GM12873 (cell line): ENCODE measurements at regions not wholly inside any gene's neighbourhood (a gene's known extent, or its start where the extent isn't known, plus 50 kb on each side); places are given as distances from the start of the nearest gene placed in this dataset.

Experiments used
- TF ChIP-seq, protein P1 (sequence below): IDR thresholded peaks from 2 replicates; pipeline ENCODE4 v1.5.1; 2012; ENCODE audit warnings: low read depth, mild to moderate bottlenecking, moderate library complexity, low read length, control low read depth; ENCODE audit not compliant: insufficient read depth; ENCODE audit errors: missing control alignments

DNA sequence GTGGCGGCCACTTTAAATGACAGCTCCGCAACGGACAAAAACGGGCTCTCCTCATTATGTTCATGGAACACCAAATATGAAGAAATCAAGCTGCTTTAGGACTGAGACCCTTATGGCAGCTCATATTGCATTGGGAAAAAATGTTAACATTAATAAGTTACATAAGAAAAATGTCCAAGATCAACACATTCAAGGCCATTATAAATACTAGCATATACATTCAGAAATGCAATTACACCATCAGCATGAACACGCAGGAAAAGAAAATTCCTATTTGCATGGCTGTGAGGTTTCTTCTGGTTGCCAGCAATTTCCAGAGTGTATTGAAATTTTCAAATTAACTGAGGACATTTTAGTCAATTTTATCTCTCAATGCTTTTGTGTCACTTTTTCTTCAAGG, 374.1 kb upstream of the NRP1 start:
- TF ChIP-seq, protein P1, sequence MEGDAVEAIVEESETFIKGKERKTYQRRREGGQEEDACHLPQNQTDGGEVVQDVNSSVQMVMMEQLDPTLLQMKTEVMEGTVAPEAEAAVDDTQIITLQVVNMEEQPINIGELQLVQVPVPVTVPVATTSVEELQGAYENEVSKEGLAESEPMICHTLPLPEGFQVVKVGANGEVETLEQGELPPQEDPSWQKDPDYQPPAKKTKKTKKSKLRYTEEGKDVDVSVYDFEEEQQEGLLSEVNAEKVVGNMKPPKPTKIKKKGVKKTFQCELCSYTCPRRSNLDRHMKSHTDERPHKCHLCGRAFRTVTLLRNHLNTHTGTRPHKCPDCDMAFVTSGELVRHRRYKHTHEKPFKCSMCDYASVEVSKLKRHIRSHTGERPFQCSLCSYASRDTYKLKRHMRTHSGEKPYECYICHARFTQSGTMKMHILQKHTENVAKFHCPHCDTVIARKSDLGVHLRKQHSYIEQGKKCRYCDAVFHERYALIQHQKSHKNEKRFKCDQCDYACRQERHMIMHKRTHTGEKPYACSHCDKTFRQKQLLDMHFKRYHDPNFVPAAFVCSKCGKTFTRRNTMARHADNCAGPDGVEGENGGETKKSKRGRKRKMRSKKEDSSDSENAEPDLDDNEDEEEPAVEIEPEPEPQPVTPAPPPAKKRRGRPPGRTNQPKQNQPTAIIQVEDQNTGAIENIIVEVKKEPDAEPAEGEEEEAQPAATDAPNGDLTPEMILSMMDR, result no peak

DNA sequence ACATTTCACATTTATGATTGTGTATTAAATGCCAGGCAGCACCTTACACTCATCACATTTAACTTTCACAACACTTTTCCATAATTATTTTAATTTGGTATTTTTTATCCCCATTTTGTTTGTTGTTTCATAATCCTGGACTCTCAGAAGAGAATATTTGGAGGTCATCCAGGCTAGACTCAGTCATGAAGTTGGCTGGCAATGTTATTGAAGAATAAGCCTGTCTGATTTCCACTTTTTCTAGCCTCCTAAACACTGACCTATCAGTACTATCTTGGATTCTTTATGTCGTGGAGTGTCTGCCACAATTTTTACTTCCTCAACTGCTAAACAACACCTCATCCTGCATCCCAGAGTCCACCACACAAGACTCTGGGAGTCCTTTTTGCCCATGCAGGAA, 372.3 kb upstream of the NRP1 start:
- TF ChIP-seq, protein P1, result no peak

DNA sequence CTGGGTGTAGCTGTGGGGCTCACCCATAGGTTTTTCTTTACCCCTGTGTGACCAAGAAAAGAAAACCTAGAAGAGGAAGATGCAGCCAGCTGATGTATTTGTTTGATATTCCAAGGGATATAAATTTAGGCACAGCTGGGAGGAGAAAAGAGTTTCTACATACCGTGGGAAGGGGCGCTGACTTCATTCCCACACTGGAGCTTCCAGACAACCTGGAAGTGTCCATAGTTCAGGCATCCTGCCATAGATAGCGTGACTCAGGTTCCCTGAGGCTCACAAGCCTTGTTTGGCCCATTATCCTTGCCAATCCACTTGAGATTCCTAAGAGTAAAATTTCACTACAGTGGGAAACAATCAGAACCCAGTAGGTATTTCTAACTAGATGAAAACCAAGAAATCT, 371.7 kb upstream of the NRP1 start:
- TF ChIP-seq, protein P1, result no peak

DNA sequence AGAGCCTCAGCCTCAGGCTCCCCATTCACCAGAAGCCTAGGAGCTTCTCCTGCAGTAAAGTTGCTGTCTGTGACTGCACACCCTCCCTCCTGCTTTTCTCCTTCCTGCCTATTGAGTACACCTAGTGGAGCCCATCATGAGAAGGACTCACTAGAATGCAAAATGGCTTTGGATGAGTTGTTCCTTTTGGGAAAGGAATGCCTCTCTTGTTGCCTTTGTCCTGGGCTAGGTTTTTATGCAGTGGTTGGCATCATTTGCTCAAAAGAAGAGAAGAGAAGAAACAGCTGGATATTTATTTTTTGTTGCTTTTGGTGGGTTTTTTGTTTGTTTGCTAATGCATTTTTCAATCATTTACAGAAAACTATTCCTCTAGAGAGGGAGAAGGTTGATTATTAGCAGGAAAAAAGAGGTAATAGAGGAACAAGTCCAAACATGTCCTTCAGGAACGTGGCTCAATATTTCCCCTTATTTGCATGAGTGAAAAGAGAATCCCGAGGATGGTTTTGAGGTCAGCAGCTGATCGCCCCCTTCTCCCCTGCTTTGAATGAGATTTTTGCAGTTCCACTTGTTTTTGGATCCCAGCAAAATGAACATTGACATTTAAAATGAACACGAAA, 369.9 kb upstream of the NRP1 start:
- TF ChIP-seq, protein P1, result no peak

DNA sequence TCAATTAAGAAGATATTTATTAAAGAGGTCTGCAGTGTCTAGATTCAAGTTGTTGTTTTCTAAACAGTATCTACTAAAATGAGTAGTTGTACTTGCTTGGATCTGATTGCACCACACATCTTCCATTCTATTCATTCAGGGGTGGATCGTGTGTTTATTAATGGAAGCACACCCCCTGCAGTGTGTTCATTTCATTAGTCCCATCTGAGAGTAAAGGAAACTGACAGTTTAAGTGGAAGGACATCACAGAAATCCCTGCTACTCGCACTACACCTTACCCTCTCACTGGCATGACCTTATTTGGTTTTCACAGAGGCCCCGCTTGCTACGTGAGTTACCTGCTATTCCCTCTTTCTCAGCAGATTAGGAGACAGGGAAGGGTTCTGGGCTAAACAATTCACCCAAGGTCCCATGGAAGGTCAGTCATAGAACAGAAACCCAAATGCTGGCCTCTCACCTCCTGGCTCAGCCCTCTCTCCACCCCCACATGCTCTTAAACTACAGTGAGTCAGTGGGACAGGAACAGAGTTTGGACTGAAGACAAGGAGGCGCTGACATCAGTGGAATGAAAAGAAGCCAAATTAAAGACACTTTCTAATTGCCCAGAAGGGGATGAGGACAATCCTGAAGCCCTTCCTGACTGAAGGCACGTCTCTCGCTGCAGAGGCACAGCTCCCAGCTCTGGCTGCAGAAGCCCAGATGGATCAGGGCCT, 369.2 kb upstream of the NRP1 start:
- TF ChIP-seq, protein P1, result no peak

DNA sequence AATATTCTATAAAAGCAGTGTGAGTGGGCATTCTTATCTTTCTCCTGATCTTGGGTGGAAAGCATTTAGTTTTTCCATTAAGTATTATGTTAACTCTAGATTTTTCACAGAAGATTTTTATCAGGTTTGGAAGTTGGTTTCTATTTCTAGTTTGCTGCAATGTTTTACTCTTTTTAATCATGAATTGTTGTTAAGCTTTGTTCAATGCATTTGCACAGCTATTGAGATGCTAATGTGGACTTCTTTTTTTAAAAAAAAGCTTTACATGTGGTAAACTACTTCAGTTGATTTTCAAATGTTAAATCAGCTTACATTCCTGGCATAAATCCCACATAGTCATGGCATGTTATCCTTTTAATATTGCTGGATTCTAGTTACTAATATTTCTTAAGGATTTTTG, 363.6 kb upstream of the NRP1 start:
- TF ChIP-seq, protein P1, result no peak

DNA sequence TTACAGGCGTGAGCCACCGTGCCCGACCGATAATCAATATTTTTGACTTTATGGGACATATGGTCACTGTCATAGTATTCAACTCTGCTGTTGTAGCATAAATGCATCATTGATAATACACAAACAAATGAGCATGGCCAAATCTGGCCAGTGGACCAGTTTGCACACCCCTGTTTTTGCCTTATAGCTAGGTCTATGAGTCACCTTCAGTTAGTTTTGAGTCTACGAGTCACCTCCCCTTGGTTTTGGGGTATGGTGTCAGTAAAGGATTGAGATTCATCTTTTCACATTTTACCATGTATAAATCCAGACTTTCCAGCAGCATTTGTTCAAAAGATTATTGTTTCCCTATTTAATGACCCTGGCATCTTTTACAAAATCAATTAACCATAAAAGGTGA, 362.5 kb upstream of the NRP1 start:
- TF ChIP-seq, protein P1, result no peak
